AML-193 (cell line): ENCODE measurements at regions not wholly inside any gene's neighbourhood (a gene's known extent, or its start where the extent isn't known, plus 50 kb on each side); places are given as distances from the start of the nearest gene placed in this dataset.

Experiments
- DNase-seq, 2 experiments: peaks; one replicate each; lab custom pipeline; 2025; lab: John Stamatoyannopoulos, UW

GRCh38 chr3:84679211-84679610 is 279.6 kb upstream of the CADM2 start:
- no peak for DNase-seq

DNA sequence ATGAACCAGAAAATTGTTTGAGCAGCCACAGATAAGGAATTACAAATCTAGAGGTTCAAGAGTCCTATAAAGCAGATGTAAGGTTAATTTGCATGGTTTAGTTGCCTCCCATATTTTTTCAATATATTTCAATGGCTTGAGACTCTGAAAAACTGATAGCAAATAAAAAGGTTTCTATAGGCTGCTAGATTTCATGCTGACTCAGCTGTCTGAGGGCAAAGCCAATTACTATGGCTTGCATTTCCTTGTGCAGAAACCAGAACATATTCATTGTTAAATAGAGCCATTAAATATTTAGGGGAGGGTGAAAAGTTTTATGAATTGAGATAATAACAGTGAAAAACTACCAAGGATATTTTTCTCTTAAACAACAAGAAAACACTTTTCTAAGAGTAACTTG is 278.1 kb upstream of the CADM2 start:
- DNase-seq = no peak

DNA sequence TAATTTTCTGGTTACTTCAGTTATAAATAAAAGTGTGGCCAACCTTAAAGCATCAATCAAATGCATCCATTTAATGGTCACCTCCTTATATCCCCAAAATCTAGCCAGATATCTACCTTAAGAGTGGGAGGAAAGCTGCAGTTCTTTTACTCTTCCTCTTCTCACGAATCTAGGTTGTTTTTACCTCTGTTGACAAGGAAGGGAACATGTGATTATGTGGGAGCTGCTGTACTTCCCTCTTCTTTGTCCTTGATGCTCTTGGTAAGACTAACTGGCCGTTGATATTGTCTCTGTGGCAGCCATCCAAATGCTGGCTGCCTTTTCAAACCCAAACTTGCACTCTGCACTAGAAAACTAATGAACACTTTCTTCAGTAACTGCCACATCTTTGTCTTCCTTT is 275.3 kb upstream of the CADM2 start:
- peak in 1 of 2 experiments; percentile 18 for DNase-seq

GRCh38 chr3:84685467-84685866 is 273.3 kb upstream of the CADM2 start:
- no peak for DNase-seq

DNA sequence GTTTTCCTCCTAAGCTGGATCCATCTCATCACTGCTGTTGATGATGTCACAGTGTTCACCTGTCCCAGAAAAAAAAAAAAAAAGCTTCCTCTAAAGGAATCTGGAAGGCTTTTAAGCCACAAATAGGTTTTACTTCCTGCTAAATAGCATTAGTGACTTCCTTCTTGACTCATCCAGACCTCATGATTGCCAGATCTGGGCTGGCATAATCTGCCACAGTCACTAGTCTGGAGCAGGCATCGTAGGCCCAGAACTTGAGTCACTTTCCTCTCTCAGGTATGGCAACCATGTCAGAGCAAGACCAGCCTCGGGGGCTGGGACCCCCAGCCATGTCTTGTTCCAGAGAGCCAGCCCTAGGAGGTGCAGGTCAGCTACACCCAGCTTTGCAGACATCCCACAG is 266.5 kb upstream of the CADM2 start:
- peak; percentile 16 to 43 for DNase-seq

- DNase-seq = peak; percentile 59 to 61
Measured at GRCh38 chr3:84710288-84710687, 248.5 kb upstream of the CADM2 start.

GRCh38 chr3:84717894-84718293 is 240.9 kb upstream of the CADM2 start:
- no peak for DNase-seq

DNA sequence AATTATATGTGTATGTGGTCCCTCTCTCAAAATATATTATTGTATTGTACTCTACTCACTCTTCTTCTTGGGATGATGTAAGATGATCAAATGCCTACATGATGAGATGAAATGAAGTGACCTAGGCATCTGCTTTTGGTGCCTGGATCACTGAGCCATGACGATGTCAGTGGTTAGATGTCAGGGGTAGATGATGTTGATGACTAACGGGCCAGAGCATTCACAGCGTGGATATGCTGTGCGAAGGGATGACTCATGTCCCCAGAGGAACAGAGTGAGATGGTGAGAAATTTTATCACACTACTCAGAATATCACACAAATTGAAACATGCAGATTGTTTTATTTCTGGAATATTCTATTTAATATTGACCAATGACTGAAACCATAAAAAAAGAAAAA is 233.9 kb upstream of the CADM2 start:
- DNase-seq = no peak

GRCh38 chr3:84727616-84728015 is 231.2 kb upstream of the CADM2 start:
- no peak for DNase-seq

- peak in 1 of 2 experiments; percentile 6 for DNase-seq
Measured at GRCh38 chr3:84734731-84735130, 224.1 kb upstream of the CADM2 start.

DNA sequence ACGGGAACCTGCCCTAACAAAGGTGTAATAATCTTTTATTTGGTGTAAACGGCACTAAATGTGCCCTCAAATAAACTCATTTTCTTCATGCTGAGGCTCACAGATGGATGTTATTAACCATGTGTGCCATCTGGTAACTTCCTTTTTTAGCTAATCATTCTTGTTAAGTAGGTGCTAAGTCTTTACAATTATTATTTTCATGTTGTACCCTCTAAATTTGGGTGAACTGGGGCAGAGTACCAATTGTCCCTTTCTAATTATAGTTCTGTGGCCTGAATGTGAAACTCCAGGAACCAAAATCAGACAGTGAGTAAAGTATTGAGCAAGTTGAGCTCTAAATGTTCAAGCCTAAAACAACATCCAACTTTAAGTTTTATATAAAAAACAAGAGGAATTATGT is 220.7 kb upstream of the CADM2 start:
- no peak for DNase-seq

- DNase-seq = no peak
Measured at GRCh38 chr3:84742915-84743425, 215.8 kb upstream of the CADM2 start.

GRCh38 chr3:84744130-84744529 is 214.7 kb upstream of the CADM2 start:
- DNase-seq = no peak

DNA sequence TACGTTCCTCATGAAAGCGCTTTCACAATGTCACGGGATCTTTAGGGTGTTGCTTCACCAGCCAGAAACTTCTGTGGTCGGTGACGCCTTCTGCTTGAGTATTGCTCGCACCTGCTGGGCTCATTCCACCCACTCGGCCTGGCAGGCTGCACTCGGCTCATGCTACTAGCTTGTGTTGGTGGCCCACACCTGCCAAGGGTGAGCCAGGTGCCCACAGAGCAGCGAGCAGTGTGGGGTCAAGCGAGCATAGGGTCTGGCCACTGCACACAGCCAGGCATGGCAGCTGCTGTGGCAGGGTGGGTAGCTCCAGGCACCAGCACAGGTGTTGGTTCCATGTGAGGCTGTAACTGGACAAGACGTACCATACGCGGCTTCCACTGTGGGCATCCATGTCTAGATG is 202.9 kb upstream of the CADM2 start:
- DNase-seq = no peak

- no peak for DNase-seq
Measured at GRCh38 chr3:84759361-84759760, 199.4 kb upstream of the CADM2 start.

GRCh38 chr3:84772841-84773240 is 185.9 kb upstream of the CADM2 start:
- peak; percentile 24 to 41 for DNase-seq

DNA sequence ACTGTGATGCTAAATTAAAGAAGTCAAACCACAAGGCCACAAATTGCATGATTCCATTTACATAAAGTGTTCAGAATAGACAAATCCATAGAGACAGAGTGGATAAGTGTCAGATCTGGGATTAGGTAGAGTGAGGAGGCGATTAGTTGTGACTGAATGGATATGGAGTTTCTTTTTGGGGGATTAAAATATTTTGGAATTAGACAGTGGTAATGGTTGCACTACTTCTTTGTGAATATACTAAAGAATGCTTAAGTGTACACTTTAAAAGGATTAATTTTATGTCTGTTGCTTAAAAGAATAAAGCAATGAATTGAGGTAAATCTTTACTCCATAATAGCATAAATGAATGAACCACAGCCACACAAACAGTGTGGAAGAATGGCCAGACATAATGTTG is 175.5 kb upstream of the CADM2 start:
- DNase-seq = no peak

- no peak for DNase-seq
Measured at GRCh38 chr3:84789961-84790360, 168.8 kb upstream of the CADM2 start.

DNA sequence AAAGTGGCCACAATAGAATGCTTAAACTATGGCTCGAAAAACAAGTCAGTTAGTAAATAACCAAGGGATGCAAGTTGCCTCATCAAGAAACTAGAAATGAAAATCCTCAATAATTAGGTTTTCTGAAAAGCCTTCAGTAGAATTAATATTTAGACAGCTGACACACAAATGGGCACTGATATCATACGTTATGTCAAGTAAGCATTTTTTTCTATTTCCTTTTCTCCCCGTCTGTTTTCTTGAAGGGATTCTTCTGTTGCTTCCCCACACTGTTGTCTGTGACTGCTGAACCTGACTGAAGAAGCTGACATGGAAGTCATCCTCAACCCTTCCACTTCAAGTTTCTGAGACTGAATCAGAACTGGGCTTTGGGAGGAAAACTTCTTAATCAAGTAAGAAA is 151.8 kb upstream of the CADM2 start:
- DNase-seq = no peak

DNA sequence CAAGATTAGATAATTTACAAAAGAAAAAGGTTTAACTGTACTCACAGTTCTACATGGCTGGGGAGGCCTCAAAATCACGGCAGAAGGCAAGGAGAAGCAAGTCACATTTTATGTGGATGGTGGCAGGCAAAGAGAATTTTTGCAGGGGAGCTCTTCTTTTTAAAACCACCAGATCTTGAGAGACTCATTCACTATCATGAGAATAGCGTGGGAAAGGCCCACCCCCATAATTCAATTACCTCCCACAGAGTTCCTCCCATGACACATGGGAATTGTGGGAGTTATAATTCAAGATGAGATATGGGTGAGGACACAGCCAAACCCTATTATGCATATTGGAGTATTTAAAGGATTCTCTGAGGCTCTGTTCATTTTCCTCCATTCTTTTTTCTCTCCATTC is 138.7 kb upstream of the CADM2 start:
- no peak for DNase-seq

DNA sequence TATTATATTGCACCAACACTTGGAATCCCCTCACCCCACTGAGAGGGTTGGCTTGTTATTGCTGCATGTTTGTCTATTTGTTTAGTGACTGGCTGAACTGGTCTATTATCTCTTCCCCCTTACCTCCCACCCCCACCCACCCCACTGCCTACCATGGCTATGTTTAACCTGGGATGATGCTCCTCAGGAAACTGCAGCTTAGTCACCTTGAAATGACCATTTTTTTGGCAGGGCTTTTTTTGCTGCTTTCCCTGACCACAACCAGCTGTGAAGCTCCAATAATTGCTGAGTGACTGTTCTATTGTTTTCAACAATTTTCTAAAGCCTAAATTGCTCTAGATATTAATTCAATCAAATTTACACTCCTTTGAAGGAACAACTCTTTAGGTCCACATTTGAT is 137.9 kb upstream of the CADM2 start:
- no peak for DNase-seq

- no peak for DNase-seq
Measured at GRCh38 chr3:84825817-84826216, 133.0 kb upstream of the CADM2 start.

GRCh38 chr3:84830476-84830875 is 128.3 kb upstream of the CADM2 start:
- no peak for DNase-seq

DNA sequence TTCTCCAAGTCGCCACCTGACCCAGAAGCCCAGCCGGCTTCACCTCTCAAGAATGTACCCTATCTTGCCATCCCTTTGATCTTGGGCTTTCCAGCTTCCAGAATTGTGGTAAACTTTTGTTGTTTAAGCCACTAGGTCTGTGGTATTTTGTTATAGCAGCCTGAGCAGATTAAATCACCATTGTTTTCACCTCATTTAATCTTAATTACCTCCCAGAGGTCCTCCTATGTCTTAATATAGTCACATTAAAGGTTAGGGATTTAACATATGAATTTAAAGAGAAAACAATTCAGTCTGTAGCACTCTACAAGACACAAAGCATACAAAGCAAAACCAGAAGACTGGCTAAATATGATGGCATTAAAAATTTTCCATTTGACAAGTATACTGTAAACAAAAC is 123.4 kb upstream of the CADM2 start:
- no peak for DNase-seq

GRCh38 chr3:84836961-84837360 is 121.8 kb upstream of the CADM2 start:
- DNase-seq = no peak
